GM19240 (cell line): ENCODE measurements at regions not wholly inside any gene's neighbourhood (a gene's known extent, or its start where the extent isn't known, plus 50 kb on each side); places are given as distances from the start of the nearest gene placed in this dataset.
A peak's percentile ranks its signal among the peaks of the same experiment; 100 is the strongest.
"Not testable (repeated sequence)": the region's sequence is repeated elsewhere in the genome, so short reads cannot be mapped to it uniquely, and the experiment has no call there.

Source experiments
- DNase-seq: peaks from one replicate; pipeline ENCODE4 v3.0.0; 2011; ENCODE audit warnings: low spot score; ENCODE audit not compliant: insufficient read length

- no peak for DNase-seq
Measured at GRCh38 chr15:88994286-88994685, 81.1 kb upstream of the MFGE8 start.

GRCh38 chr15:88995449-88995848, 82.3 kb upstream of the MFGE8 start:
- no peak for DNase-seq

- DNase-seq, result no peak
Measured at GRCh38 chr15:88997531-88997930, 84.4 kb upstream of the MFGE8 start.

GRCh38 chr15:88998980-88999713, 86.0 kb upstream of the MFGE8 start:
- DNase-seq, result no peak

GRCh38 chr15:89001708-89002275, 86.5 kb upstream of the ABHD2 start:
- not testable (repeated sequence) for DNase-seq

- DNase-seq, result no peak
Measured at GRCh38 chr15:89002281-89002761, 85.9 kb upstream of the ABHD2 start.

- DNase-seq, result no peak
Measured at GRCh38 chr15:89002830-89003229, 85.4 kb upstream of the ABHD2 start.

- DNase-seq, result no peak
Measured at GRCh38 chr15:89003865-89004725, 84.2 kb upstream of the ABHD2 start.

- DNase-seq, result no peak
Measured at GRCh38 chr15:89004726-89005030, 83.6 kb upstream of the ABHD2 start.

- DNase-seq, result not testable (repeated sequence)
Measured at GRCh38 chr15:89007527-89007926, 80.7 kb upstream of the ABHD2 start.

GRCh38 chr15:89007989-89008388, 80.3 kb upstream of the ABHD2 start:
- DNase-seq, result no peak

GRCh38 chr15:89009080-89009479, 79.2 kb upstream of the ABHD2 start:
- DNase-seq, result no peak

GRCh38 chr15:89015412-89016097, 72.7 kb upstream of the ABHD2 start:
- no peak for DNase-seq

- DNase-seq, result no peak
Measured at GRCh38 chr15:89016549-89017041, 71.7 kb upstream of the ABHD2 start.

- DNase-seq, result peak; percentile 40
Measured at GRCh38 chr15:89017370-89018066, 70.7 kb upstream of the ABHD2 start.

- DNase-seq, result no peak
Measured at GRCh38 chr15:89018207-89018606, 70.0 kb upstream of the ABHD2 start.

GRCh38 chr15:89019436-89019835, 68.8 kb upstream of the ABHD2 start:
- DNase-seq, result no peak

GRCh38 chr15:89021224-89021623, 67.0 kb upstream of the ABHD2 start:
- no peak for DNase-seq

- DNase-seq, result not testable (repeated sequence)
Measured at GRCh38 chr15:89021886-89022285, 66.4 kb upstream of the ABHD2 start.

- DNase-seq, result no peak
Measured at GRCh38 chr15:89023311-89023961, 64.8 kb upstream of the ABHD2 start.
